HepG2 (cell line): ENCODE measurements at regions not wholly inside any gene's neighbourhood (a gene's known extent, or its start where the extent isn't known, plus 50 kb on each side); places are given as distances from the start of the nearest gene placed in this dataset.

Experiments used
- ATAC-seq: fragments of 200-7000 bp; cut with Tn5 transposase; 3 replicates; pipeline ENCODE4 v1.9.1; 2020; ENCODE audit warnings: mild to moderate bottlenecking, moderate library complexity
- BruUV-seq: library from RNA; stranded (reverse); fragments of 400-500 nt; replicated peaks from 2 replicates; lab custom pipeline; 2021; lab: Mats Ljungman, UMichigan
- CTCF ChIA-PET: fragments of 300-600 bp; formaldehyde crosslinking; extraction: SDS; loops from one replicate; lab custom pipeline; 2021; ENCODE audit warnings: low total read pairs, inconsistent platforms, low intra/inter-chr PET ratio; lab: Yijun Ruan, JAX
- POLR2A ChIA-PET: fragments of 350-600 bp; sonication (Branson Sonifier 250); formaldehyde crosslinking; loops from one replicate; lab custom pipeline; 2020; ENCODE audit warnings: antibody characterized with exemption, inconsistent platforms; lab: Yijun Ruan, JAX
- DNase-seq: peaks from one replicate; pipeline ENCODE4 v3.0.0-alpha.2; 2015; ENCODE audit warnings: low spot score
- FAIRE-seq: peaks from 3 replicates; lab custom pipeline; 2011; peaks lifted over from hg19 to GRCh38; lab: Jason Lieb, UNC
- H2AFZ ChIP-seq: one replicate; pipeline ENCODE4 v1.6.1; 2011; ENCODE audit warnings: low read length, inconsistent platforms
- H3K27ac ChIP-seq: fragments of 300-600 bp; 3 replicates; pipeline ENCODE4 v1.8.0; 2011; ENCODE audit warnings: mixed run types, mild to moderate bottlenecking, mixed read lengths, low read length, inconsistent platforms; ENCODE audit not compliant: insufficient read depth; ENCODE audit errors: extremely low read length
- H3K27me3 ChIP-seq, 2 experiments: fragments of 200-600 bp in 1 of 2; 2 replicates in 1 of 2; 3 replicates in 1 of 2; pipeline versions ENCODE4 v1.6.0 to v1.8.0; 2011; ENCODE audit warnings: low read length in 2 of 2, mild to moderate bottlenecking in 2 of 2, moderate library complexity in 2 of 2, inconsistent platforms in 1 of 2; ENCODE audit not compliant: insufficient read depth in 2 of 2, control insufficient read depth in 1 of 2
- H3K36me3 ChIP-seq, 2 experiments: fragments of 200-600 bp in 1 of 2; replicated peaks in 1 of 2; 2 replicates in 1 of 2; 3 replicates in 1 of 2; pipeline versions ENCODE4 v1.5.1 to v1.8.0; 2011; ENCODE audit warnings: low read length in 2 of 2, inconsistent platforms in 1 of 2; ENCODE audit not compliant: insufficient read depth in 2 of 2, control insufficient read depth in 1 of 2
- H3K4me1 ChIP-seq: 2 replicates; pipeline ENCODE4 v1.5.1; 2012; ENCODE audit warnings: low read length, inconsistent platforms; ENCODE audit not compliant: insufficient read depth
- H3K4me2 ChIP-seq: 2 replicates; pipeline ENCODE4 v1.6.0; 2011; ENCODE audit warnings: low read depth, low read length, inconsistent platforms
- H3K4me3 ChIP-seq, 3 experiments: fragments of 200-600 bp in 1 of 3; sonication (generic), shearing (Covaris generic) in 1 of 3; replicated peaks in 1 of 3; 2 replicates each; pipeline ENCODE4 v1.5.1; 2011 to 2016; ENCODE audit warnings: low read length in 3 of 3, inconsistent platforms in 2 of 3, low read depth in 2 of 3, mild to moderate bottlenecking in 2 of 3, control low read depth in 1 of 3, mixed read lengths in 1 of 3; ENCODE audit not compliant: insufficient read depth in 1 of 3
- H3K79me2 ChIP-seq: one replicate; pipeline ENCODE4 v1.6.1; 2011; ENCODE audit warnings: low read length, inconsistent platforms; ENCODE audit not compliant: insufficient read depth
- H3K9ac ChIP-seq: 2 replicates; pipeline ENCODE4 v1.6.0; 2011; ENCODE audit warnings: mild to moderate bottlenecking, low read depth, low read length, inconsistent platforms; ENCODE audit not compliant: insufficient read depth
- H3K9me3 ChIP-seq: 2 replicates; pipeline ENCODE4 v1.5.1; 2012; ENCODE audit warnings: mild to moderate bottlenecking, low read length
- H4K20me1 ChIP-seq: 2 replicates; pipeline ENCODE4 v1.6.0; 2011; ENCODE audit warnings: inconsistent platforms, mild to moderate bottlenecking, low read length, moderate library complexity; ENCODE audit not compliant: insufficient read depth
- NFYB ChIP-seq: sonication (generic); formaldehyde crosslinking; IDR thresholded peaks from 2 replicates; pipeline ENCODE4 v1.4.0; 2020; ENCODE audit warnings: missing genetic modification reagents
- ONECUT2 ChIP-seq: sonication (generic); formaldehyde crosslinking; IDR thresholded peaks from 2 replicates; pipeline ENCODE4 v1.4.0; 2020; ENCODE audit warnings: missing genetic modification reagents
- RBM22 ChIP-seq: fragments of 200-400 bp; formaldehyde crosslinking; optimal IDR thresholded peaks from 2 replicates; pipeline ENCODE3; 2017; ENCODE audit warnings: mild to moderate bottlenecking, low read length, moderate library complexity
- ZBTB3 ChIP-seq: sonication (generic); formaldehyde crosslinking; IDR thresholded peaks from 2 replicates; pipeline ENCODE4 v1.4.0; 2020; ENCODE audit warnings: low read depth, mild to moderate bottlenecking, moderate library complexity, missing genetic modification reagents, borderline replicate concordance
- ZBTB38 ChIP-seq: sonication (generic); formaldehyde crosslinking; IDR thresholded peaks from 2 replicates; pipeline ENCODE4 v1.5.1; 2020; ENCODE audit warnings: mild to moderate bottlenecking, missing genetic modification reagents
- ZBTB7A ChIP-seq: sonication (generic); formaldehyde crosslinking; IDR thresholded peaks from 2 replicates; pipeline ENCODE4 v1.8.0; 2022; ENCODE audit warnings: mild to moderate bottlenecking, missing genetic modification reagents
- ZNF292 ChIP-seq: sonication (generic); formaldehyde crosslinking; IDR thresholded peaks from 2 replicates; pipeline ENCODE4 v1.8.1; 2022; ENCODE audit warnings: mild to moderate bottlenecking, low read depth, missing genetic modification reagents, borderline replicate concordance
- ZNF501 ChIP-seq: sonication (generic); formaldehyde crosslinking; IDR thresholded peaks from 2 replicates; pipeline ENCODE4 v1.5.1; 2020; ENCODE audit warnings: mild to moderate bottlenecking, moderate library complexity, missing genetic modification reagents
- WGBS: methylation state at CpG from one replicate; pipeline ENCODE4 v1.1.6; 2017; ENCODE audit warnings: low lambda C conversion rate; 5-methylcytosine and 5-hydroxymethylcytosine counted together
- in situ Hi-C: cut with HindIII; loops from 2 replicates; pipeline ENCODE4 v1.10.0; 2017; ENCODE audit warnings: low pct_unique_long_range_greater_than_20kb; ENCODE audit not compliant: extremely low pct_ligation_motif_present
- intact Hi-C: fragments of 100-400 bp; cut with micrococcal nuclease; formaldehyde crosslinking; loops from one replicate; pipeline ENCODE4 v1.10.0; 2022; ENCODE audit not compliant: unreplicated experiment
- TF ChIP-seq, protein P1 (sequence below): sonication (generic); formaldehyde crosslinking; IDR thresholded peaks from 2 replicates; pipeline ENCODE4 v1.5.1; 2020; ENCODE audit warnings: missing genetic modification reagents, mild to moderate bottlenecking, borderline replicate concordance
- TF ChIP-seq, protein P2 (sequence below): sonication (generic); formaldehyde crosslinking; IDR thresholded peaks from 2 replicates; pipeline ENCODE4 v1.5.1; 2020; ENCODE audit warnings: mild to moderate bottlenecking, missing genetic modification reagents, borderline replicate concordance
- TF ChIP-seq, protein P3 (sequence below): sonication (generic); formaldehyde crosslinking; IDR thresholded peaks from 2 replicates; pipeline ENCODE4 v1.5.0; 2020; ENCODE audit warnings: mild to moderate bottlenecking, missing genetic modification reagents
- TF ChIP-seq, protein P4 (sequence below): fragments of 450-650 bp; IDR thresholded peaks from 2 replicates; pipeline ENCODE4 v1.6.1; 2017
- TF ChIP-seq, protein P5 (sequence below): sonication (generic); formaldehyde crosslinking; IDR thresholded peaks from 2 replicates; pipeline ENCODE4 v1.9.0; 2022; ENCODE audit warnings: missing genetic modification reagents, mild to moderate bottlenecking, borderline replicate concordance

DNA sequence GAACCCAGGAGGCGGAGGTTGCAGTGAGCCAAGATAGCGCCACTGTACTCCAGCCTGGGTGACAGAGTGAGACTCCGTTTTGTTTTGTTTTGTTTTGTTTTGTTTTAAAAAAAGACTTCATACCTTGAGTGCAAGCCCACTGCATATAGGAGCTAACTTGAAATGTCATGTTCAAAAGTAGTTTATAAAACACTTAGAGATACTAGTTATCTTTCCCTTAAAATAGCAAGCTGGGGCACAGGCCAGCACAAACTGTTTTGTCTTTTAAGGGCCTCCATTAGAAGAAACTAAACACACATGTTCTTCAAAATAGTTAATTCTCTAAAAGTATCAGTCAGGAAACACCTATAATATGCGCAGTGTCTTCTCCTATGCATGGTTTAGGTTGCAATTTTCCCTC lies 505.1 kb upstream of the TMPRSS15 start:
- no peak overlapping the region for H2AFZ ChIP-seq
- H4K20me1 ChIP-seq, result no peaks in the 10 kb centered on the region
- no peak overlapping the region for H3K27ac ChIP-seq
- no peaks in the 10 kb centered on the region for H3K4me1 ChIP-seq
- BruUV-seq, result no TSS peak
- H3K9me3 ChIP-seq, result peaks cover 76% of the 10 kb centered on the region
- H3K4me2 ChIP-seq, result no peak overlapping the region
- intact Hi-C loops (no loop called here), in situ Hi-C loops (no loop called here)
- ChIA-PET CTCF (no interaction called here), POLR2A (no interaction called here)
- 23% methylated on average over 4 of the region's 4 CpGs for WGBS
- no peak for FAIRE-seq
- H3K27me3 ChIP-seq, result no peaks in the 10 kb centered on the region
- no peaks in the 10 kb centered on the region for H3K36me3 ChIP-seq
- H3K9ac ChIP-seq, result no peak overlapping the region
- no peaks in the 10 kb centered on the region for H3K79me2 ChIP-seq
- no peak for DNase-seq
- H3K4me3 ChIP-seq, result no peak overlapping the region
- ATAC-seq, result no peak
- TF ChIP-seq ONECUT2 (no peak), RBM22 (no peak), ZNF501 (CRISPR knock-in tag) (no peak), ZBTB7A (no peak), NFYB (CRISPR knock-in tag) (no peak), ZBTB3 (CRISPR knock-in tag) (no peak), ZNF292 (CRISPR knock-in tag) (no peak), ZBTB38 (no peak)
- TF ChIP-seq, protein P1, sequence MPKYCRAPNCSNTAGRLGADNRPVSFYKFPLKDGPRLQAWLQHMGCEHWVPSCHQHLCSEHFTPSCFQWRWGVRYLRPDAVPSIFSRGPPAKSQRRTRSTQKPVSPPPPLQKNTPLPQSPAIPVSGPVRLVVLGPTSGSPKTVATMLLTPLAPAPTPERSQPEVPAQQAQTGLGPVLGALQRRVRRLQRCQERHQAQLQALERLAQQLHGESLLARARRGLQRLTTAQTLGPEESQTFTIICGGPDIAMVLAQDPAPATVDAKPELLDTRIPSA, result no peak
- TF ChIP-seq, protein P2, sequence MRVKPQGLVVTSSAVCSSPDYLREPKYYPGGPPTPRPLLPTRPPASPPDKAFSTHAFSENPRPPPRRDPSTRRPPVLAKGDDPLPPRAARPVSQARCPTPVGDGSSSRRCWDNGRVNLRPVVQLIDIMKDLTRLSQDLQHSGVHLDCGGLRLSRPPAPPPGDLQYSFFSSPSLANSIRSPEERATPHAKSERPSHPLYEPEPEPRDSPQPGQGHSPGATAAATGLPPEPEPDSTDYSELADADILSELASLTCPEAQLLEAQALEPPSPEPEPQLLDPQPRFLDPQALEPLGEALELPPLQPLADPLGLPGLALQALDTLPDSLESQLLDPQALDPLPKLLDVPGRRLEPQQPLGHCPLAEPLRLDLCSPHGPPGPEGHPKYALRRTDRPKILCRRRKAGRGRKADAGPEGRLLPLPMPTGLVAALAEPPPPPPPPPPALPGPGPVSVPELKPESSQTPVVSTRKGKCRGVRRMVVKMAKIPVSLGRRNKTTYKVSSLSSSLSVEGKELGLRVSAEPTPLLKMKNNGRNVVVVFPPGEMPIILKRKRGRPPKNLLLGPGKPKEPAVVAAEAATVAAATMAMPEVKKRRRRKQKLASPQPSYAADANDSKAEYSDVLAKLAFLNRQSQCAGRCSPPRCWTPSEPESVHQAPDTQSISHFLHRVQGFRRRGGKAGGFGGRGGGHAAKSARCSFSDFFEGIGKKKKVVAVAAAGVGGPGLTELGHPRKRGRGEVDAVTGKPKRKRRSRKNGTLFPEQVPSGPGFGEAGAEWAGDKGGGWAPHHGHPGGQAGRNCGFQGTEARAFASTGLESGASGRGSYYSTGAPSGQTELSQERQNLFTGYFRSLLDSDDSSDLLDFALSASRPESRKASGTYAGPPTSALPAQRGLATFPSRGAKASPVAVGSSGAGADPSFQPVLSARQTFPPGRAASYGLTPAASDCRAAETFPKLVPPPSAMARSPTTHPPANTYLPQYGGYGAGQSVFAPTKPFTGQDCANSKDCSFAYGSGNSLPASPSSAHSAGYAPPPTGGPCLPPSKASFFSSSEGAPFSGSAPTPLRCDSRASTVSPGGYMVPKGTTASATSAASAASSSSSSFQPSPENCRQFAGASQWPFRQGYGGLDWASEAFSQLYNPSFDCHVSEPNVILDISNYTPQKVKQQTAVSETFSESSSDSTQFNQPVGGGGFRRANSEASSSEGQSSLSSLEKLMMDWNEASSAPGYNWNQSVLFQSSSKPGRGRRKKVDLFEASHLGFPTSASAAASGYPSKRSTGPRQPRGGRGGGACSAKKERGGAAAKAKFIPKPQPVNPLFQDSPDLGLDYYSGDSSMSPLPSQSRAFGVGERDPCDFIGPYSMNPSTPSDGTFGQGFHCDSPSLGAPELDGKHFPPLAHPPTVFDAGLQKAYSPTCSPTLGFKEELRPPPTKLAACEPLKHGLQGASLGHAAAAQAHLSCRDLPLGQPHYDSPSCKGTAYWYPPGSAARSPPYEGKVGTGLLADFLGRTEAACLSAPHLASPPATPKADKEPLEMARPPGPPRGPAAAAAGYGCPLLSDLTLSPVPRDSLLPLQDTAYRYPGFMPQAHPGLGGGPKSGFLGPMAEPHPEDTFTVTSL (CRISPR knock-in tag), result no peak
- TF ChIP-seq, protein P3, sequence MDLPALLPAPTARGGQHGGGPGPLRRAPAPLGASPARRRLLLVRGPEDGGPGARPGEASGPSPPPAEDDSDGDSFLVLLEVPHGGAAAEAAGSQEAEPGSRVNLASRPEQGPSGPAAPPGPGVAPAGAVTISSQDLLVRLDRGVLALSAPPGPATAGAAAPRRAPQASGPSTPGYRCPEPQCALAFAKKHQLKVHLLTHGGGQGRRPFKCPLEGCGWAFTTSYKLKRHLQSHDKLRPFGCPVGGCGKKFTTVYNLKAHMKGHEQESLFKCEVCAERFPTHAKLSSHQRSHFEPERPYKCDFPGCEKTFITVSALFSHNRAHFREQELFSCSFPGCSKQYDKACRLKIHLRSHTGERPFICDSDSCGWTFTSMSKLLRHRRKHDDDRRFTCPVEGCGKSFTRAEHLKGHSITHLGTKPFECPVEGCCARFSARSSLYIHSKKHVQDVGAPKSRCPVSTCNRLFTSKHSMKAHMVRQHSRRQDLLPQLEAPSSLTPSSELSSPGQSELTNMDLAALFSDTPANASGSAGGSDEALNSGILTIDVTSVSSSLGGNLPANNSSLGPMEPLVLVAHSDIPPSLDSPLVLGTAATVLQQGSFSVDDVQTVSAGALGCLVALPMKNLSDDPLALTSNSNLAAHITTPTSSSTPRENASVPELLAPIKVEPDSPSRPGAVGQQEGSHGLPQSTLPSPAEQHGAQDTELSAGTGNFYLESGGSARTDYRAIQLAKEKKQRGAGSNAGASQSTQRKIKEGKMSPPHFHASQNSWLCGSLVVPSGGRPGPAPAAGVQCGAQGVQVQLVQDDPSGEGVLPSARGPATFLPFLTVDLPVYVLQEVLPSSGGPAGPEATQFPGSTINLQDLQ, result no peak
- TF ChIP-seq, protein P4, sequence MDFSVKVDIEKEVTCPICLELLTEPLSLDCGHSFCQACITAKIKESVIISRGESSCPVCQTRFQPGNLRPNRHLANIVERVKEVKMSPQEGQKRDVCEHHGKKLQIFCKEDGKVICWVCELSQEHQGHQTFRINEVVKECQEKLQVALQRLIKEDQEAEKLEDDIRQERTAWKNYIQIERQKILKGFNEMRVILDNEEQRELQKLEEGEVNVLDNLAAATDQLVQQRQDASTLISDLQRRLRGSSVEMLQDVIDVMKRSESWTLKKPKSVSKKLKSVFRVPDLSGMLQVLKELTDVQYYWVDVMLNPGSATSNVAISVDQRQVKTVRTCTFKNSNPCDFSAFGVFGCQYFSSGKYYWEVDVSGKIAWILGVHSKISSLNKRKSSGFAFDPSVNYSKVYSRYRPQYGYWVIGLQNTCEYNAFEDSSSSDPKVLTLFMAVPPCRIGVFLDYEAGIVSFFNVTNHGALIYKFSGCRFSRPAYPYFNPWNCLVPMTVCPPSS, result no peak
- TF ChIP-seq, protein P5, sequence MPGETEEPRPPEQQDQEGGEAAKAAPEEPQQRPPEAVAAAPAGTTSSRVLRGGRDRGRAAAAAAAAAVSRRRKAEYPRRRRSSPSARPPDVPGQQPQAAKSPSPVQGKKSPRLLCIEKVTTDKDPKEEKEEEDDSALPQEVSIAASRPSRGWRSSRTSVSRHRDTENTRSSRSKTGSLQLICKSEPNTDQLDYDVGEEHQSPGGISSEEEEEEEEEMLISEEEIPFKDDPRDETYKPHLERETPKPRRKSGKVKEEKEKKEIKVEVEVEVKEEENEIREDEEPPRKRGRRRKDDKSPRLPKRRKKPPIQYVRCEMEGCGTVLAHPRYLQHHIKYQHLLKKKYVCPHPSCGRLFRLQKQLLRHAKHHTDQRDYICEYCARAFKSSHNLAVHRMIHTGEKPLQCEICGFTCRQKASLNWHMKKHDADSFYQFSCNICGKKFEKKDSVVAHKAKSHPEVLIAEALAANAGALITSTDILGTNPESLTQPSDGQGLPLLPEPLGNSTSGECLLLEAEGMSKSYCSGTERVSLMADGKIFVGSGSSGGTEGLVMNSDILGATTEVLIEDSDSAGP (CRISPR knock-in tag), result no peak
